ENCODE measurements at regions not wholly inside any gene's neighbourhood (a gene's known extent, or its start where the extent isn't known, plus 50 kb on each side); places are given as distances from the start of the nearest gene placed in this dataset.

GRCh38 chr17:77349976-77350830 is 209.4 kb downstream of the SEC14L1 start:
- Histone ChIP-seq H3K9me3 (ENCODE audit: control insufficient read depth in 2 of 2, low read length in 2 of 2) (no peaks in the 10 kb centered on the region), H3K4me1 (ENCODE audit: control insufficient read depth, insufficient read depth, low read length, poor library complexity, severe bottlenecking) (no peaks in the 10 kb centered on the region), H3K36me3 (ENCODE audit: control insufficient read depth, insufficient read depth, low read length) (no peaks in the 10 kb centered on the region), H3K27me3 (ENCODE audit: control insufficient read depth, insufficient read depth, low read length) (no peaks in the 10 kb centered on the region), H3K4me3 (ENCODE audit: low read depth, low read length) (no peak overlapping the region), H3K27ac (ENCODE audit: insufficient read depth, low read length, poor library complexity, severe bottlenecking) (no peak overlapping the region)
- Mint-ChIP-seq H3K36me3 (no peaks in the 10 kb centered on the region), H3K27me3 (no peaks in the 10 kb centered on the region), H3K27ac (peak overlapping the region in 2 of 3 donors; percentile 26 to 51), H3K4me3 (no peak overlapping the region), H3K4me1 (peaks cover 0 to 26% (median 5%) of the 10 kb centered on the region in 4 donors), H3K9me3 (peaks cover 0 to 1% (median 0%) of the 10 kb centered on the region in 7 donors)
- DNase-seq (no peak), ATAC-seq (ENCODE audit: low read depth in 2 of 2) (no peak)

- no peaks in the 10 kb centered on the region for H3K36me3 Mint-ChIP-seq
- H3K4me3 Mint-ChIP-seq, result no peak overlapping the region
- no peaks in the 10 kb centered on the region for H3K27me3 Mint-ChIP-seq
- peak overlapping the region in 2 of 3 donors; percentile 60 to 71 for H3K27ac Mint-ChIP-seq
- H3K9me3 Mint-ChIP-seq, result peaks cover 0 to 1% (median 0%) of the 10 kb centered on the region in 7 donors
- Histone ChIP-seq H3K4me1 (ENCODE audit: control insufficient read depth, insufficient read depth, low read length, poor library complexity, severe bottlenecking) (no peaks in the 10 kb centered on the region), H3K36me3 (ENCODE audit: control insufficient read depth, insufficient read depth, low read length) (no peaks in the 10 kb centered on the region), H3K9me3 (ENCODE audit: control insufficient read depth in 2 of 2, low read length in 2 of 2) (no peaks in the 10 kb centered on the region), H3K27me3 (ENCODE audit: control insufficient read depth, insufficient read depth, low read length) (no peaks in the 10 kb centered on the region), H3K27ac (ENCODE audit: insufficient read depth, low read length, poor library complexity, severe bottlenecking) (no peak overlapping the region), H3K4me3 (ENCODE audit: low read depth, low read length) (no peak overlapping the region)
- H3K4me1 Mint-ChIP-seq, result peaks cover 0 to 28% (median 7%) of the 10 kb centered on the region in 4 donors
- DNase-seq, result no peak
- no peak for ATAC-seq (ENCODE audit: low read depth in 2 of 2)
These were observed 211.7 kb downstream of the SEC14L1 start for GRCh38 chr17:77352441-77352840.

- Mint-ChIP-seq H3K4me1 (peaks cover 0 to 31% (median 10%) of the 10 kb centered on the region in 4 donors), H3K4me3 (no peak overlapping the region)
- DNase-seq, result no peak
These were observed 212.2 kb downstream of the SEC14L1 start for GRCh38 chr17:77352996-77353395.

GRCh38 chr17:77353684-77354419 is 213.1 kb downstream of the SEC14L1 start:
- Mint-ChIP-seq H3K27ac (no peak overlapping the region), H3K4me1 (peaks cover 0 to 31% (median 10%) of the 10 kb centered on the region in 4 donors)
- DNase-seq, result no peak

More at GRCh38 chr17:77352996-77353395, 212.2 kb downstream of the SEC14L1 start:
- Histone ChIP-seq H3K27me3 (ENCODE audit: control insufficient read depth, insufficient read depth, low read length) (no peaks in the 10 kb centered on the region), H3K27ac (ENCODE audit: insufficient read depth, low read length, poor library complexity, severe bottlenecking) (no peak overlapping the region), H3K4me3 (ENCODE audit: low read depth, low read length) (no peak overlapping the region), H3K4me1 (ENCODE audit: control insufficient read depth, insufficient read depth, low read length, poor library complexity, severe bottlenecking) (no peaks in the 10 kb centered on the region), H3K9me3 (ENCODE audit: control insufficient read depth in 2 of 2, low read length in 2 of 2) (no peaks in the 10 kb centered on the region), H3K36me3 (ENCODE audit: control insufficient read depth, insufficient read depth, low read length) (no peaks in the 10 kb centered on the region)
- H3K27me3 Mint-ChIP-seq, result no peaks in the 10 kb centered on the region
- peaks cover 0 to 2% (median 0%) of the 10 kb centered on the region in 7 donors for H3K9me3 Mint-ChIP-seq
- no peak overlapping the region for H3K27ac Mint-ChIP-seq
- no peak for ATAC-seq (ENCODE audit: low read depth in 2 of 2)
- no peaks in the 10 kb centered on the region for H3K36me3 Mint-ChIP-seq

GRCh38 chr17:77354420-77354669 is 213.6 kb downstream of the SEC14L1 start:
- H3K36me3 ChIP-seq (ENCODE audit: control insufficient read depth, insufficient read depth, low read length), result no peaks in the 10 kb centered on the region
- ATAC-seq (ENCODE audit: low read depth in 2 of 2), result no peak
- H3K27ac Mint-ChIP-seq, result no peak overlapping the region
- H3K9me3 Mint-ChIP-seq, result peaks cover 0 to 2% (median 0%) of the 10 kb centered on the region in 7 donors
- H3K9me3 ChIP-seq (ENCODE audit: control insufficient read depth in 2 of 2, low read length in 2 of 2), result no peaks in the 10 kb centered on the region
- no peaks in the 10 kb centered on the region for H3K27me3 ChIP-seq (ENCODE audit: control insufficient read depth, insufficient read depth, low read length)
- DNase-seq, result no peak
- peaks cover 0 to 31% (median 10%) of the 10 kb centered on the region in 4 donors for H3K4me1 Mint-ChIP-seq
- H3K27me3 Mint-ChIP-seq, result no peaks in the 10 kb centered on the region
- H3K4me3 ChIP-seq (ENCODE audit: low read depth, low read length), result no peak overlapping the region
- H3K4me1 ChIP-seq (ENCODE audit: control insufficient read depth, insufficient read depth, low read length, poor library complexity, severe bottlenecking), result no peaks in the 10 kb centered on the region
- no peak overlapping the region for H3K4me3 Mint-ChIP-seq
- H3K36me3 Mint-ChIP-seq, result no peaks in the 10 kb centered on the region
- H3K27ac ChIP-seq (ENCODE audit: insufficient read depth, low read length, poor library complexity, severe bottlenecking), result no peak overlapping the region

More at GRCh38 chr17:77353684-77354419, 213.1 kb downstream of the SEC14L1 start:
- H3K4me3 Mint-ChIP-seq, result no peak overlapping the region
- Histone ChIP-seq H3K4me1 (ENCODE audit: control insufficient read depth, insufficient read depth, low read length, poor library complexity, severe bottlenecking) (no peaks in the 10 kb centered on the region), H3K4me3 (ENCODE audit: low read depth, low read length) (no peak overlapping the region), H3K9me3 (ENCODE audit: control insufficient read depth in 2 of 2, low read length in 2 of 2) (no peaks in the 10 kb centered on the region), H3K36me3 (ENCODE audit: control insufficient read depth, insufficient read depth, low read length) (no peaks in the 10 kb centered on the region), H3K27me3 (ENCODE audit: control insufficient read depth, insufficient read depth, low read length) (no peaks in the 10 kb centered on the region), H3K27ac (ENCODE audit: insufficient read depth, low read length, poor library complexity, severe bottlenecking) (no peak overlapping the region)
- H3K27me3 Mint-ChIP-seq, result no peaks in the 10 kb centered on the region
- H3K9me3 Mint-ChIP-seq, result peaks cover 0 to 2% (median 0%) of the 10 kb centered on the region in 7 donors
- no peak for ATAC-seq (ENCODE audit: low read depth in 2 of 2)
- no peaks in the 10 kb centered on the region for H3K36me3 Mint-ChIP-seq

GRCh38 chr17:77354670-77355455 is 214.1 kb downstream of the SEC14L1 start:
- Mint-ChIP-seq H3K9me3 (peaks cover 0 to 2% (median 0%) of the 10 kb centered on the region in 7 donors), H3K27ac (peak overlapping the region in 1 of 3 donors; percentile 52), H3K27me3 (no peaks in the 10 kb centered on the region), H3K36me3 (no peaks in the 10 kb centered on the region), H3K4me3 (no peak overlapping the region), H3K4me1 (peaks cover 0 to 31% (median 10%) of the 10 kb centered on the region in 4 donors)
- no peaks in the 10 kb centered on the region for H3K36me3 ChIP-seq (ENCODE audit: control insufficient read depth, insufficient read depth, low read length)
- H3K9me3 ChIP-seq (ENCODE audit: control insufficient read depth in 2 of 2, low read length in 2 of 2), result no peaks in the 10 kb centered on the region
- no peak overlapping the region for H3K4me3 ChIP-seq (ENCODE audit: low read depth, low read length)
- no peak overlapping the region for H3K27ac ChIP-seq (ENCODE audit: insufficient read depth, low read length, poor library complexity, severe bottlenecking)
- no peaks in the 10 kb centered on the region for H3K27me3 ChIP-seq (ENCODE audit: control insufficient read depth, insufficient read depth, low read length)
- ATAC-seq (ENCODE audit: low read depth in 2 of 2) (no peak), DNase-seq (no peak)
- no peaks in the 10 kb centered on the region for H3K4me1 ChIP-seq (ENCODE audit: control insufficient read depth, insufficient read depth, low read length, poor library complexity, severe bottlenecking)

- Mint-ChIP-seq H3K4me3 (peak overlapping the region in 1 of 4 donors; percentile 69), H3K27ac (peak overlapping the region in 1 of 3 donors; percentile 49)
- H3K4me3 ChIP-seq (ENCODE audit: low read depth, low read length), result no peak overlapping the region
These were observed 215.4 kb downstream of the SEC14L1 start for GRCh38 chr17:77356109-77356689.

More at GRCh38 chr17:77356109-77356689, 215.4 kb downstream of the SEC14L1 start:
- no peak overlapping the region for H3K27ac ChIP-seq (ENCODE audit: insufficient read depth, low read length, poor library complexity, severe bottlenecking)
- no peaks in the 10 kb centered on the region for H3K27me3 ChIP-seq (ENCODE audit: control insufficient read depth, insufficient read depth, low read length)
- H3K4me1 ChIP-seq (ENCODE audit: control insufficient read depth, insufficient read depth, low read length, poor library complexity, severe bottlenecking), result no peaks in the 10 kb centered on the region
- H3K27me3 Mint-ChIP-seq, result no peaks in the 10 kb centered on the region
- peaks cover 0 to 22% (median 10%) of the 10 kb centered on the region in 4 donors for H3K4me1 Mint-ChIP-seq
- no peaks in the 10 kb centered on the region for H3K36me3 ChIP-seq (ENCODE audit: control insufficient read depth, insufficient read depth, low read length)
- H3K36me3 Mint-ChIP-seq, result no peaks in the 10 kb centered on the region
- H3K9me3 Mint-ChIP-seq, result peaks cover 0 to 2% (median 0%) of the 10 kb centered on the region in 7 donors
- no peaks in the 10 kb centered on the region for H3K9me3 ChIP-seq (ENCODE audit: control insufficient read depth in 2 of 2, low read length in 2 of 2)
- DNase-seq (no peak), ATAC-seq (ENCODE audit: low read depth in 2 of 2) (no peak)
